NCI-H526 (cell line): ENCODE measurements at regions not wholly inside any gene's neighbourhood (a gene's known extent, or its start where the extent isn't known, plus 50 kb on each side); places are given as distances from the start of the nearest gene placed in this dataset.
A peak's percentile ranks its signal among the peaks of the same experiment; 100 is the strongest.

Experiments used
- DNase-seq, 2 experiments: peaks; one replicate each; lab custom pipeline; 2025; lab: John Stamatoyannopoulos, UW

GRCh38 chr3:117762621-117763037, 1053.0 kb downstream of the TUSC7 start:
- no peak for DNase-seq

DNA sequence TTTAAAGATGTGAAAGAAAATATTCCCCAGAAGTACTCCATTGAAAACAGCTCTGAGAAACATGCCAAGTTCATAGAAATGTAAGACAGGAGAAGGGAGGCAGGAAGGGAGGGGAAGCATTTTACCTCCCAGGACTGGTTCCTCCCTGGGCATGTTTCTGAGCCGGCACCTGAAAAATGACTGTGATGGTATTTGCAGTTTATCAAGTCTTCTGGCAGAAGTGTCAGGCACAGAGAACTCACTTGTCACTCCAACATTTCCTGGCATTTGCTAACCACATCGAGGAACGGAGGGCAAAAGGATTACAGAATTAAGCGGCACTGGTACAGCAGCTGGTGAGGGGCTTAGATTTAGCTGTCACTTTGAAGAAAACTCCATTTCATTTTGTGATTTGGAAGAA, 1054.0 kb downstream of the TUSC7 start:
- DNase-seq, result no peak

- DNase-seq, result no peak
Measured at GRCh38 chr3:117768581-117768980, 1059.0 kb downstream of the TUSC7 start.

DNA sequence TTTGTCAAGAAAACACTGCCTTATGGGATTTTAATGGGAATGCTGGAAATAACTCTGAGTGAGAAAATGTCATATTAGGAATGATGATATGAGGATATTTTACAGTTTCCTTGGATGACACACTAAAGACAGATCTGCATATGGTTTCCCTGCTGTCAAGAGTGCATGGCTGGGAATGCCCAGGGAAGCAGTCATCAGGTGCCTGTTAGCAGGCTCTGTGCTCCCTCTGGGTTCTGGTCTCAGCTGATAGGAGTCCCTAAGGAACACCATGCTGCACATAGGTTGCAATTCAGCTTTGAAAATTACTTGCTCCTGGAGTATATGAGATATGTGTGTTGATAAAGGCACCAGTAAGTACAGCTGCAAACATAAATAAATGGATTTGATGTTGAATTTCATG, 1064.6 kb downstream of the TUSC7 start:
- DNase-seq, result no peak

DNA sequence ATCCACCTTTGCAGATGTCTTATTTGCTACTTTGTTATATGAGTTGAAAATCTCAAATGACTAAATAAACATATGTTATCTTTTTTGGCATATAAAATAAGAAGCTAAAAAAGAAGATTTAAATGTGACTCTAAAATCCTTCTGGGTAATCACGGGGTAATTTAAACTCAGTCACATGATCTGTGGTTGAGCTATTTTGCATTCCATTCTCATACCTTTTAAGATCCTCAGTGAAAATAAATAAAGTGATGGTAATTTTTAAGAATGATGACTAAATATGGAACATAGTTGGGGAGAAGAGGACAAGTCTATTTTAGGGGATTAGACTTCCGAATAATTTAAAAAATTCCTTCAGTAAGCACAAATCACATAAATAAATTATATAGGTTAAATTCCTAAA, 1076.8 kb downstream of the TUSC7 start:
- DNase-seq, result no peak

DNA sequence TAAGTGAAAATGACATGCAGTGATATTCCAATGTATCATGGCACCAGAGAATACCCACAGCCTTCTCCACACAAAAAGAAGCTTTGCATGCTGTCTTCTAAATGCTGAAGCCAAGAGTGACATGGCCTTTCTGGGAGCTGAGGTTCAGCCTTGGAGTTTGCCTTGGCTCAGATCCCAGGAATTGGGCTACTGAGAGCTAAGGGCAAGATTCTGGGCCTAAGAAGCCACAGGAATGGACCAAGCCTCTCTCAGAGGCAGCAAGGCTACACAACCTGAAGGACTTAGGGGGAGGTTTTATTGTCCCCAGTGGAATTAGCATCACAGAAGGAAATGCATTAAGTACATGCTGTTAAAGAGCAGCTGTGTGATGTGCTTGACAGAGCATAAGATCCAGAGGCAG, 1078.5 kb downstream of the TUSC7 start:
- no peak for DNase-seq

DNA sequence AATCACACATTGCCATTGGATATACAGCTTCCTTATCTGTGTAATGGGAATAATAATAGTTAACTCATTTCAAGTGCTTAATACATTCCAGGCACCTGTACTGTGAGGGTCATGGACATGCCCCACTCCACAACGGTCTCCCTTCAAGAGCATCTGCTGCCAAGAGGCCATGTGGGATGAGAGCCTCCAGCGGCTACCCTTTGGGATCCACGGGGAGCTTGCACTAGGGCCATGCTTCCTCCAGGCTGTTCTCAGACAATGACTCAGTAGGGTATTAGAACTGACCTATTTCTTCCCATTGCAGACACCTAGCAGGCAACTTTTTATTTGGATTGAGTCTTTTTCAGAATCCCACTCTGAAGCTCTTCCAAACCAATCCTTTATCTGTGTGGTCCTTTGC, 1078.9 kb downstream of the TUSC7 start:
- DNase-seq, result no peak

- DNase-seq, result no peak
Measured at GRCh38 chr3:117790235-117790987, 1080.8 kb downstream of the TUSC7 start.

DNA sequence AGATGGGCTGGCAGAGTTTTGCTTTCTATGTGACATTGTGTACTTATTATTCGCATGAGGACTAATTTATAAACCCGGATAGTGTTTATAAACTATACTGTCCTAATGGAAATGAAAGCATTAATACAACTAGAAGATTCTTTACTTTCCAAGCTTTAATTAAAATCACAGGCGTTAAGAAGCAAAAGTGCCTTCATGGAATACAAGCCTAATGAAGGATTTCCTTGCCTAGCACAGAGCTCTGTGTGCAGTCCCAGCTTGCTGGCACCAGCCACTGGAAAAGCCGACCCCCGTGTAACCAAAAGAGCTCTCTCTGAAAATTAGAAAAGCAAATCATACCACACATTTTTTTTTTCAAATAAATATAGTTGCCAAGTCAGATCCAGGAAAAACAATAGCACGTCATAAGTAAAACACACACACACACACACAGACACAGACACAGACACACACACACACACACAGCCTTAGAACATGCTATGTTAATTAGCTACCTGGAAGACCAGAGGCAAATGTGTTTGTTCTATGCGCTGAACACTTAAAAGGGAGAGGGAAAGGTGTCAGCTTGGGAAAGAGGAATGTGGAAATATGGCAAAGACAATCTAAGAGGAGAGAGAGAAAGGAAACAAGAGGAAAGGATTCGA, 1084.2 kb downstream of the TUSC7 start:
- peak in 1 of 2 experiments; percentile 12 for DNase-seq

DNA sequence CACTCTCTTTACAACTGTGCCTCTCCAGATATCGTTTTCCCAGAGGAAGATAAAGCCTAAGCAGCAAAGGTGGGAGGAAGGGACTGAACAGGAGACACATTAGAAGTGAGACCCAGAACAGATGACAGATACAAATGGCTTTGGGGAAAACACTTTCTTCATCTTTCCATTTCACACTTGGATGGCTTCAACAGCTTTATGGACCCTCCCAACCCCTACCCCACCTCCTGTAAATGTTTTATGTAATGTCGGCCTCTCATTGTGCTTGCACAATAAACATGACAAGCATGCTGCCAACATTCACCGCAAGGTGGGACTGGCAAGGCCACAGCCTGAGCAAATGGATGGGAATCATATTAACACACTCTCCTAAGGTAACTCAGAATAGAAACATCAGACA, 1088.6 kb downstream of the TUSC7 start:
- DNase-seq, result no peak

DNA sequence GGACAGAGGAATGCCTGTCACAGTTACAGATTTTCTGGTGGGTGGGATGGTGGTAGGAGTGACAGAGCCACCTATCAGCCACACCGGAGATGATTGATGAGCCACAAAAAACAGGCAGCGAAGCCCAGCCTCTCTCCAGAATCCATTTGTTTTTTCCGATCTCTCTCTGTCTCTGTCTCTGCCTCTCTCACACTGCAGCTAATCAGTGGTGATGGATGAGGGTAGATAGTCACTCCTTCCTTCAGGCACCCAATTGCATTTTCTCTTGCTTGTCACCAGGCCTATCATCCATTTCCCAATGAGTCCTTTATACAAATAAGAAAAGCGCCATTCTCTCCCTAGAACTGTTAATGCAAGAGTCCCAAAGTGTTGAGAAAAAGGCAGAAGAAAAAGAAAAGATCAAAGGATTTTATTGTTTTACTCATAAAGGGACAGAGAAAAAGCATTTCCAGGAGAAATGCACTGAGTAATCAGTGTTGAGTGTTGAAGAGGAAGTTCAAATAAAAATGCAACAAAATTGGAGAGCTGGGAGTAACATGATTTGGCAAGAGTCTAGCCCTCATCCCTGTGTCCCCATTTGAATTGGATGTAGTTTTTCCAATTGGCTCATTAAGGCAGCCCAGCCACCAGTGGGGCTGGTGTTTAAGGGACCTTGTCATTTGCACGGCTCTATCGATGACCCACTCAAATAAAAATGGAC, 1089.3 kb downstream of the TUSC7 start:
- no peak for DNase-seq

GRCh38 chr3:117799387-117799735, 1089.8 kb downstream of the TUSC7 start:
- DNase-seq, result no peak

- no peak for DNase-seq
Measured at GRCh38 chr3:117801912-117802239, 1092.3 kb downstream of the TUSC7 start.

- DNase-seq, result no peak
Measured at GRCh38 chr3:117809186-117810081, 1099.9 kb downstream of the TUSC7 start.

- no peak for DNase-seq
Measured at GRCh38 chr3:117811786-117812185, 1102.2 kb downstream of the TUSC7 start.

DNA sequence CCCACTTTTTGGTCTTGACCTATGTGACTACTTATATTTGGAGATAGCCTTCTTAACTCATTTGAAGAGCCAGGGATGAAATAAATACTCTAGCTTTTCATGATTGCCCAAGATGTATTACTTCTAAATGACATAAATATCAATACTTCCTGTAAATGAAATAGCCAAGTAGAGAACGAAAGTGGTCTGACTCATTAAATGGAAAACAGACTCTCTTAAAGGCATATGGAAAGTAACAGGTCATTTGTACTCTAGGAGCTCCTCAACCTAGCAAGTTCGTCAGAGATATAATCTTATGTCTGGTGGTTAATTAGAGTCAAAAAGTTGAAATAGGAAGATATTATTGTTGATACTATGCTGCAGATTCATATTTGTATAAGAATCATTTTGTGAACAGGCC, 1105.4 kb downstream of the TUSC7 start:
- no peak for DNase-seq

GRCh38 chr3:117817103-117817502, 1107.5 kb downstream of the TUSC7 start:
- no peak for DNase-seq

DNA sequence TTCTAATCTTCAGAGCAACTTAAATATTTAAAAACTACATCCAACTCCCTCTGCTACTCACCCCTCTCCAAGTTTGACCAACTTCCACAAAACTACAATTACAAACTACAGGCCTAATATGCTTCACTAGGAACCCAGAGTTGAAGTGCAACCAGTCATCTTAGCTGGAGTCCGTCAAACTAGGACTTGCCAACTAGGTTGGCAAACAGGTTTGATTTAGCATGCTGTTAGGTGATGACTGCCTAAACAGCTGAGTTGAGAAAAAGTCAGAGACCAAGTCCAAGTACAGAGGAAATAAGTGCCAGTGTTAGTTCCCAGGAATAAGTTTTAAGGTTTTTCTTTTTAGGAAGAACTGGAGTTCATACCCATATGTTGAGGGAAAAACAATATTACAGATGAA, 1109.0 kb downstream of the TUSC7 start:
- no peak for DNase-seq

- DNase-seq, result no peak
Measured at GRCh38 chr3:117820658-117821299, 1111.2 kb downstream of the TUSC7 start.

- no peak for DNase-seq
Measured at GRCh38 chr3:117822416-117822815, 1112.8 kb downstream of the TUSC7 start.

DNA sequence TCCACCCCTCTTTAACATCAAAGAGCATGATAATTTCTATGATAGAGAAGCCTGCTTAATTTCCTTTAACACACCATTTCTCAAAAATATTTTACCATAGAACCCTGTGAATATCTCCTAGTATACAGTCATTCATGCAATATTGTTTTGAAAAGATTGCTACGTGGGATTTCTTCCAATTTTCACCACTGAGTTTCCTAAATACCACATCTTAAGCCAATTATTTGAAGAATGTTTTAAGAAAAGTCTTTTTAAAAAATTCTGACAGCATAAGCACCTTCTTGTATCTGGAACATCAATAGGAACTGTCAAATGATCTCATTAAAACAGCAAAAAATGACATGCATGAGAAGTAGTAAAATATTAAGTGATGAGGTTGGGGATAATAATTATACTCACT, 1126.7 kb downstream of the TUSC7 start:
- no peak for DNase-seq

GRCh38 chr3:117837391-117837790, 1127.8 kb downstream of the TUSC7 start:
- DNase-seq, result no peak
